GM19238 (cell line): ENCODE measurements at regions not wholly inside any gene's neighbourhood (a gene's known extent, or its start where the extent isn't known, plus 50 kb on each side); places are given as distances from the start of the nearest gene placed in this dataset.

Source experiments
- DNase-seq: peaks from one replicate; pipeline ENCODE4 v3.0.0; 2011; ENCODE audit warnings: low spot score; ENCODE audit not compliant: insufficient read length

- DNase-seq = no peak
Measured at GRCh38 chr5:96074460-96074859, 112.8 kb upstream of the ELL2 start.

GRCh38 chr5:96072791-96073165, 111.1 kb upstream of the ELL2 start:
- no peak for DNase-seq

- no peak for DNase-seq
Measured at GRCh38 chr5:96072138-96072790, 110.6 kb upstream of the ELL2 start.

GRCh38 chr5:96070622-96071225, 109.1 kb upstream of the ELL2 start:
- DNase-seq = no peak

- DNase-seq = no peak
Measured at GRCh38 chr5:96067894-96068614, 106.4 kb upstream of the ELL2 start.

GRCh38 chr5:96067251-96067650, 105.6 kb upstream of the ELL2 start:
- no peak for DNase-seq

GRCh38 chr5:96066386-96066719, 104.7 kb upstream of the ELL2 start:
- DNase-seq = no peak

- no peak for DNase-seq
Measured at GRCh38 chr5:96065685-96066385, 104.2 kb upstream of the ELL2 start.

- DNase-seq = no peak
Measured at GRCh38 chr5:96064877-96065276, 103.2 kb upstream of the ELL2 start.

- no peak for DNase-seq
Measured at GRCh38 chr5:96062836-96063235, 101.2 kb upstream of the ELL2 start.

- no peak for DNase-seq
Measured at GRCh38 chr5:96058084-96058483, 96.4 kb upstream of the ELL2 start.

- DNase-seq = no peak
Measured at GRCh38 chr5:96054311-96055030, 92.8 kb upstream of the ELL2 start.

GRCh38 chr5:96053063-96053735, 91.5 kb upstream of the ELL2 start:
- DNase-seq = no peak

GRCh38 chr5:96052374-96052773, 90.7 kb upstream of the ELL2 start:
- DNase-seq = no peak

GRCh38 chr5:96051401-96051830, 89.8 kb upstream of the ELL2 start:
- DNase-seq = no peak

- no peak for DNase-seq
Measured at GRCh38 chr5:96050273-96050880, 88.7 kb upstream of the ELL2 start.

GRCh38 chr5:96049398-96050272, 88.0 kb upstream of the ELL2 start:
- no peak for DNase-seq

GRCh38 chr5:96048763-96049162, 87.1 kb upstream of the ELL2 start:
- DNase-seq = no peak

GRCh38 chr5:96045888-96046287, 84.2 kb upstream of the ELL2 start:
- DNase-seq = no peak

- no peak for DNase-seq
Measured at GRCh38 chr5:96043446-96043845, 81.8 kb upstream of the ELL2 start.
